ENCODE measurements at regions not wholly inside any gene's neighbourhood (a gene's known extent, or its start where the extent isn't known, plus 50 kb on each side); places are given as distances from the start of the nearest gene placed in this dataset.

- TF ChIP-seq TEAD4 (IDR thresholded peaks at IDR 0.05), result no peak
Measured at GRCh38 chr1:14482784-14483450, 115.6 kb upstream of the KAZN start.

- TF ChIP-seq CEBPB (IDR thresholded peaks at IDR 0.05) (no peak), REST (IDR thresholded peaks at IDR 0.05; ENCODE audit: low read depth) (no peak), FOXM1 (IDR thresholded peaks at IDR 0.05; ENCODE audit: borderline replicate concordance, low read depth) (no peak), USF1 (IDR thresholded peaks at IDR 0.05) (no peak)
Measured at GRCh38 chr1:14485285-14485684, 113.2 kb upstream of the KAZN start.

GRCh38 chr1:14486401-14487201, 111.9 kb upstream of the KAZN start:
- no peak for TF ChIP-seq EGR1 (IDR thresholded peaks at IDR 0.05)
- no peak for TF ChIP-seq MAX (IDR thresholded peaks at IDR 0.05)
- TF ChIP-seq USF1 (IDR thresholded peaks at IDR 0.05), result no peak
- TF ChIP-seq TAF1 (IDR thresholded peaks at IDR 0.05; ENCODE audit: low read depth), result no peak
- no peak for TF ChIP-seq CREB1 (IDR thresholded peaks at IDR 0.05; ENCODE audit: low read depth)
- TF ChIP-seq RAD21 (IDR thresholded peaks at IDR 0.05; ENCODE audit: low read depth), result no peak
- no peak for TF ChIP-seq TCF12 (IDR thresholded peaks at IDR 0.05; ENCODE audit: low read depth)

GRCh38 chr1:14487671-14488070, 110.8 kb upstream of the KAZN start:
- TF ChIP-seq CEBPB (IDR thresholded peaks at IDR 0.05) (no peak), CREB1 (IDR thresholded peaks at IDR 0.05; ENCODE audit: low read depth) (no peak), TEAD4 (IDR thresholded peaks at IDR 0.05) (no peak), TAF1 (IDR thresholded peaks at IDR 0.05; ENCODE audit: low read depth) (no peak), REST (IDR thresholded peaks at IDR 0.05; ENCODE audit: low read depth) (no peak)

- TF ChIP-seq EGR1 (IDR thresholded peaks at IDR 0.05), result no peak
- TF ChIP-seq MAX (IDR thresholded peaks at IDR 0.05), result no peak
- TF ChIP-seq CREB1 (IDR thresholded peaks at IDR 0.05; ENCODE audit: low read depth), result no peak
- no peak for TF ChIP-seq YY1 (IDR thresholded peaks at IDR 0.05; ENCODE audit: low read depth)
- no peak for TF ChIP-seq CEBPB (IDR thresholded peaks at IDR 0.05)
- no peak for TF ChIP-seq REST (IDR thresholded peaks at IDR 0.05; ENCODE audit: low read depth)
- no peak for TF ChIP-seq EP300 (IDR thresholded peaks at IDR 0.05; ENCODE audit: borderline replicate concordance)
- no peak for TF ChIP-seq TCF12 (IDR thresholded peaks at IDR 0.05; ENCODE audit: low read depth)
- TF ChIP-seq FOXM1 (IDR thresholded peaks at IDR 0.05; ENCODE audit: borderline replicate concordance, low read depth), result no peak
- no peak for TF ChIP-seq RAD21 (IDR thresholded peaks at IDR 0.05; ENCODE audit: low read depth)
- TF ChIP-seq TAF1 (IDR thresholded peaks at IDR 0.05; ENCODE audit: low read depth), result no peak
- TF ChIP-seq USF1 (IDR thresholded peaks at IDR 0.05), result no peak
- no peak for TF ChIP-seq ZBTB7A (IDR thresholded peaks at IDR 0.05; ENCODE audit: low read depth)
- no peak for TF ChIP-seq TEAD4 (IDR thresholded peaks at IDR 0.05)
- TF ChIP-seq NFIC (IDR thresholded peaks at IDR 0.05), result no peak
Measured at GRCh38 chr1:14494911-14495310, 103.6 kb upstream of the KAZN start.
